Neutrophil (primary cell): ENCODE measurements at regions not wholly inside any gene's neighbourhood (a gene's known extent, or its start where the extent isn't known, plus 50 kb on each side); places are given as distances from the start of the nearest gene placed in this dataset.

ENCODE experiments used
- H3K27ac ChIP-seq: fragments of 200-600 bp; sonication (generic); 2 replicates; pipeline ENCODE4 v1.5.1; 2016; ENCODE audit warnings: mild to moderate bottlenecking, moderate library complexity
- H3K27me3 ChIP-seq: fragments of 200-600 bp; sonication (generic); 2 replicates; pipeline ENCODE4 v1.6.0; 2016; ENCODE audit warnings: mild to moderate bottlenecking
- H3K36me3 ChIP-seq: fragments of 200-600 bp; sonication (generic); 2 replicates; pipeline ENCODE4 v1.5.1; 2017
- H3K4me1 ChIP-seq, 2 experiments: fragments of 200-600 bp in 1 of 2; sonication (generic) in 1 of 2; 1 replicate in 1 of 2; 2 replicates in 1 of 2; pipeline versions ENCODE4 v1.5.1 to v1.6.1; 2013 to 2016; ENCODE audit warnings: low read depth in 1 of 2, low read length in 1 of 2, mild to moderate bottlenecking in 1 of 2, moderate library complexity in 1 of 2; ENCODE audit not compliant: control insufficient read depth in 1 of 2, insufficient read depth in 1 of 2
- H3K4me3 ChIP-seq, 2 experiments: fragments of 200-600 bp in 1 of 2; sonication (generic) in 1 of 2; 1 replicate in 1 of 2; 2 replicates in 1 of 2; pipeline ENCODE4 v1.5.1; 2013 to 2016; ENCODE audit warnings: low read depth in 1 of 2, low read length in 1 of 2, mild to moderate bottlenecking in 1 of 2, moderate library complexity in 1 of 2
- H3K9me3 ChIP-seq: fragments of 200-600 bp; sonication (generic); 2 replicates; pipeline ENCODE4 v1.5.1; 2016
- CTCF ChIP-seq: fragments of 200-600 bp; sonication (generic); IDR thresholded peaks from 2 replicates; pipeline ENCODE4 v1.5.1; 2016; ENCODE audit warnings: antibody characterized with exemption

- no peak overlapping the region for H3K27ac ChIP-seq
- no peaks in the 10 kb centered on the region for H3K9me3 ChIP-seq
- no peaks in the 10 kb centered on the region for H3K36me3 ChIP-seq
- peaks cover 50% of the 10 kb centered on the region for H3K27me3 ChIP-seq
- no peak overlapping the region for H3K4me3 ChIP-seq
- no peak for TF ChIP-seq CTCF
- H3K4me1 ChIP-seq, result no peaks in the 10 kb centered on the region
These were observed 691.4 kb downstream of the BRD1 start for GRCh38 chr22:49136041-49136815.

DNA sequence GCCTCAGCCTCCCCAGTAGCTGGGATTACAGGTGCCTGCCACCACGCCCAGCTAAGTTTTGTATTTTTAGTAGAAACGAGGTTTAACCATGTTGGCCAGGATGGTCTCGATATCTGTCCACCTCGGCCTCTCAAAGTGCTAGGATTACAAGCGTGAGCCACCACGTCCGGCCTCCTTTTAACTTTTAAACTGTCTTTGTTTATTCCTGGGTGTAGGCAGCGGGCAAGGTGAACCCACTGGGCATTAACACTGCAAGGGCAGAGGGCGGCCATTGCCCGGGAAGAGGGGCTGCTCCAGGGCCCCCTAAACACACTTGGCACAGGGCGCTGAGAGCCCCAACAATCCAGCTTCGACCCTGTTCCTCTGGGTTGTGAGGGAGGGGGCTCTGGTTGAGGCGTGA lies 693.6 kb downstream of the BRD1 start:
- no peak for TF ChIP-seq CTCF
- H3K36me3 ChIP-seq, result no peaks in the 10 kb centered on the region

DNA sequence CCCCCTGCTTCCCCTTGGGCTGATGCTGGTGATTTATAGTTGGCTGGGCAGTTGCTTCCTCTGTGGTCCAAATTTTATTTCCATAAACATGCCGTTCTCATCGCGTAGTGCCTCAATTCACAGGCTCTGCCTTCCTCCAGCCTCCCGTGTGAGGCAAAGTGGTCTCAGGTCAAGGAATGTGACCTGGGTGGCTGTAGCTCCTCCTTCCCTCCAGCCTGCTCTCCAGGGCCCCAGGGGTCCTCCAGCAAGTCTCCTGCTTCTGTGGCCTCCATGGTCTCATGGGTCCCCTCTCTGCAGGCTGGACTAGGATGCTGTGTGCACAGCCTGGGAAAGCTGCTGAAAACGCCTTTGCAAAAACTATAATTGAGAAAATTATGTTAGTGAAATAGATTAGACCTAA lies 694.1 kb downstream of the BRD1 start:
- Histone ChIP-seq H3K27me3 (peaks cover 57% of the 10 kb centered on the region), H3K36me3 (no peaks in the 10 kb centered on the region), H3K4me1 (no peaks in the 10 kb centered on the region), H3K4me3 (no peak overlapping the region), H3K9me3 (no peaks in the 10 kb centered on the region), H3K27ac (no peak overlapping the region)
- no peak for TF ChIP-seq CTCF

More for the DNA sequence above, 693.6 kb downstream of the BRD1 start:
- Histone ChIP-seq H3K9me3 (no peaks in the 10 kb centered on the region), H3K4me1 (no peaks in the 10 kb centered on the region), H3K4me3 (no peak overlapping the region), H3K27me3 (peaks cover 57% of the 10 kb centered on the region), H3K27ac (no peak overlapping the region)

GRCh38 chr22:49132009-49132408 lies 695.7 kb downstream of the BRD1 start:
- Histone ChIP-seq H3K36me3 (no peaks in the 10 kb centered on the region), H3K27ac (no peak overlapping the region), H3K9me3 (no peaks in the 10 kb centered on the region), H3K4me3 (no peak overlapping the region), H3K4me1 (no peaks in the 10 kb centered on the region), H3K27me3 (peaks cover 57% of the 10 kb centered on the region)
- TF ChIP-seq CTCF, result no peak

DNA sequence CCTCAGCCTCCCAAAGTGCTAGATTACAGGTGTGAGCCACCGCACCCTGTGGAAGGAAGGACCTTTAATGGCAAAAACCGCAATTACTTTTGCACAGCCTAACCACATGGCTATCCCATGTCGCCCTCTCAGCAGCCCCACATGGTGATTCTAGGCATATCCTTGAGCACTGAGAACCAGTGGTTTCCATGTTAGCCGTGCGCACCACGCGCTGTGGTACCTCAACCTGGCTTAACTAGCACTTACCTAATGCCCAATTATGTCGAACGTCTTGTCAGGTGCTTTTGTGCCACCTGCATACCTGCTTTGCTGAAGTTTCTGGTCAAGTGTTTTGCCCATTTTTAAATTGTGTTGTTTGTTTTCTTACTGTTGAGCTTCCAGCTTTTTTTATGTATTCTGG lies 697.9 kb downstream of the BRD1 start:
- Histone ChIP-seq H3K4me3 (no peak overlapping the region), H3K9me3 (no peaks in the 10 kb centered on the region), H3K27me3 (peaks cover 40% of the 10 kb centered on the region), H3K27ac (no peak overlapping the region), H3K36me3 (no peaks in the 10 kb centered on the region), H3K4me1 (peaks cover 6 to 11% of the 10 kb centered on the region in 2 experiments)
- no peak for TF ChIP-seq CTCF
